H1 (cell line): ENCODE measurements at regions not wholly inside any gene's neighbourhood (a gene's known extent, or its start where the extent isn't known, plus 50 kb on each side); places are given as distances from the start of the nearest gene placed in this dataset.

Experiments used
- CTCF ChIA-PET: fragments of 300-600 bp; sonication (Branson Sonifier 250); formaldehyde crosslinking; loops from one replicate; lab custom pipeline; 2021; ENCODE audit not compliant: partially characterized antibody; lab: Charles Lee
- POLR2A ChIA-PET: fragments of 300-600 bp; sonication (Branson Sonifier 250); formaldehyde crosslinking; loops from one replicate; lab custom pipeline; 2021; ENCODE audit warnings: inconsistent platforms; ENCODE audit not compliant: partially characterized antibody; lab: Charles Lee
- DNase-seq, 2 experiments: peaks; one replicate each; pipeline versions ENCODE4 v3.0.0 to v3.0.0-alpha.2; 2010 to 2022; ENCODE audit warnings: low spot score in 2 of 2, low read depth in 1 of 2, mixed read lengths in 1 of 2
- FAIRE-seq: peaks from 2 replicates; lab custom pipeline; 2011; peaks lifted over from hg19 to GRCh38; lab: Jason Lieb, UNC
- H2AFZ ChIP-seq: 2 replicates; pipeline ENCODE4 v1.8.1; 2012; ENCODE audit warnings: low read length, inconsistent platforms
- H2AK5ac ChIP-seq: 2 replicates; pipeline ENCODE4 v1.6.1; 2013; ENCODE audit warnings: low read depth, low read length
- H2BK120ac ChIP-seq: replicated peaks from 2 replicates; pipeline ENCODE3; 2013; ENCODE audit warnings: low read depth, low read length, inconsistent platforms
- H2BK12ac ChIP-seq: 2 replicates; pipeline ENCODE4 v1.6.1; 2013; ENCODE audit warnings: low read depth, low read length
- H2BK15ac ChIP-seq: 2 replicates; pipeline ENCODE4 v1.6.1; 2013; ENCODE audit warnings: low read length
- H2BK20ac ChIP-seq: 2 replicates; pipeline ENCODE4 v1.6.1; 2013; ENCODE audit warnings: low read length
- H2BK5ac ChIP-seq: 2 replicates; pipeline ENCODE4 v1.6.1; 2013; ENCODE audit warnings: low read depth, low read length
- H3K14ac ChIP-seq: 2 replicates; pipeline ENCODE4 v1.6.1; 2013; ENCODE audit warnings: inconsistent platforms; ENCODE audit not compliant: insufficient read length
- H3K18ac ChIP-seq: 2 replicates; pipeline ENCODE4 v1.6.1; 2013; ENCODE audit warnings: low read length; ENCODE audit errors: extremely low read depth
- H3K23ac ChIP-seq: 2 replicates; pipeline ENCODE4 v1.6.1; 2013; ENCODE audit warnings: inconsistent platforms; ENCODE audit not compliant: insufficient read length
- H3K23me2 ChIP-seq: 2 replicates; pipeline ENCODE4 v1.6.1; 2013; ENCODE audit warnings: low read depth, low read length
- H3K27ac ChIP-seq: 2 replicates; pipeline ENCODE4 v1.6.1; 2011; ENCODE audit warnings: low read depth, low read length, inconsistent platforms
- H3K27me3 ChIP-seq, 4 experiments: replicated peaks in 1 of 4; 1 replicate in 1 of 4; 2 replicates in 3 of 4; pipeline versions ENCODE4 v1.6.1 to v1.8.1; 2011 to 2013; ENCODE audit warnings: low read length in 3 of 4, mild to moderate bottlenecking in 3 of 4, inconsistent platforms in 2 of 4, mixed read lengths in 2 of 4, moderate library complexity in 1 of 4; ENCODE audit not compliant: control insufficient read depth in 3 of 4, insufficient read depth in 3 of 4; ENCODE audit errors: extremely low read depth in 1 of 4
- H3K36me3 ChIP-seq, 4 experiments: 2 replicates each; pipeline versions ENCODE4 v1.6.1 to v1.8.1; 2011 to 2013; ENCODE audit warnings: mild to moderate bottlenecking in 4 of 4, low read length in 3 of 4, moderate library complexity in 2 of 4, control low read depth in 1 of 4, inconsistent platforms in 1 of 4; ENCODE audit not compliant: insufficient read depth in 4 of 4, control insufficient read depth in 2 of 4
- H3K4ac ChIP-seq: replicated peaks from 2 replicates; pipeline ENCODE3; 2013; ENCODE audit warnings: low read length, low read depth, mixed read lengths, inconsistent platforms; ENCODE audit not compliant: insufficient read length
- H3K4me1 ChIP-seq, 4 experiments: replicated peaks in 1 of 4; 1 replicate in 1 of 4; 2 replicates in 3 of 4; pipeline versions ENCODE4 v1.6.1 to v1.8.1; 2011 to 2013; ENCODE audit warnings: low read length in 3 of 4, inconsistent platforms in 2 of 4, mixed read lengths in 1 of 4; ENCODE audit not compliant: insufficient read depth in 4 of 4, control insufficient read depth in 3 of 4
- H3K4me2 ChIP-seq, 2 experiments: 2 replicates each; pipeline versions ENCODE4 v1.6.1 to v1.8.1; 2011 to 2013; ENCODE audit warnings: low read depth in 2 of 2, low read length in 2 of 2, control low read depth in 1 of 2, inconsistent platforms in 1 of 2, mild to moderate bottlenecking in 1 of 2; ENCODE audit not compliant: insufficient read depth in 1 of 2
- H3K4me3 ChIP-seq, 4 experiments: fragments of 200-600, 300-600 bp in 1 of 4; sonication (generic), shearing (Covaris generic), sonication (Bioruptor Twin) in 1 of 4; 2 replicates each; pipeline versions ENCODE4 v1.5.1 to v1.8.1; 2011 to 2016; ENCODE audit warnings: low read length in 4 of 4, low read depth in 3 of 4, control low read depth in 2 of 4, inconsistent platforms in 2 of 4, mild to moderate bottlenecking in 2 of 4, mixed read lengths in 1 of 4, moderate library complexity in 1 of 4; ENCODE audit not compliant: insufficient read depth in 2 of 4; ENCODE audit errors: extremely low read depth in 1 of 4
- H3K56ac ChIP-seq: replicated peaks from 2 replicates; pipeline ENCODE3; 2013; ENCODE audit warnings: low read depth, mild to moderate bottlenecking, mixed read lengths, low read length, inconsistent platforms; ENCODE audit not compliant: insufficient read length
- H3K79me1 ChIP-seq: 2 replicates; pipeline ENCODE4 v1.6.1; 2013; ENCODE audit warnings: low read depth, low read length, control low read depth
- H3K79me2 ChIP-seq, 2 experiments: 2 replicates each; pipeline versions ENCODE4 v1.6.1 to v1.8.1; 2012 to 2013; ENCODE audit warnings: low read length in 2 of 2, mild to moderate bottlenecking in 2 of 2, inconsistent platforms in 1 of 2; ENCODE audit not compliant: insufficient read depth in 2 of 2, control insufficient read depth in 1 of 2
- H3K9ac ChIP-seq, 4 experiments: replicated peaks in 1 of 4; 1 replicate in 1 of 4; 2 replicates in 3 of 4; pipeline versions ENCODE4 v1.6.1 to v1.8.1; 2011 to 2013; ENCODE audit warnings: low read depth in 3 of 4, low read length in 3 of 4, control low read depth in 2 of 4, mild to moderate bottlenecking in 2 of 4, moderate library complexity in 2 of 4, inconsistent platforms in 1 of 4; ENCODE audit errors: extremely low read depth in 1 of 4
- H3K9me3 ChIP-seq, 2 experiments: 2 replicates each; pipeline versions ENCODE4 v1.6.1 to v1.8.1; 2012 to 2013; ENCODE audit warnings: mild to moderate bottlenecking in 2 of 2, moderate library complexity in 2 of 2, control low read depth in 1 of 2, inconsistent platforms in 1 of 2, low read depth in 1 of 2, low read length in 1 of 2, mixed read lengths in 1 of 2; ENCODE audit not compliant: insufficient read depth in 2 of 2
- H4K20me1 ChIP-seq, 2 experiments: replicated peaks in 1 of 2; 2 replicates each; pipeline versions ENCODE3 to v1.8.1; 2011 to 2013; ENCODE audit warnings: inconsistent platforms in 2 of 2, low read length in 2 of 2, mild to moderate bottlenecking in 1 of 2; ENCODE audit not compliant: insufficient read depth in 2 of 2, control insufficient read depth in 1 of 2
- H4K5ac ChIP-seq: 2 replicates; pipeline ENCODE4 v1.6.1; 2013; ENCODE audit warnings: low read length, low read depth, mixed read lengths, inconsistent platforms; ENCODE audit not compliant: insufficient read length
- H4K8ac ChIP-seq: 2 replicates; pipeline ENCODE4 v1.8.0; 2013; ENCODE audit warnings: mild to moderate bottlenecking, moderate library complexity, low read length, inconsistent platforms; ENCODE audit not compliant: insufficient read depth; ENCODE audit errors: extremely low read depth
- H4K91ac ChIP-seq: replicated peaks from 2 replicates; pipeline ENCODE3; 2013; ENCODE audit warnings: low read length, mixed read lengths, inconsistent platforms; ENCODE audit not compliant: insufficient read length
- EZH2 ChIP-seq: fragments of 200-600 bp; sonication (generic); IDR thresholded peaks from 2 replicates; pipeline ENCODE4 v1.7.1; 2012; ENCODE audit warnings: low read depth, mild to moderate bottlenecking, moderate library complexity, low read length, inconsistent platforms; ENCODE audit not compliant: severe bottlenecking
- FOSL1 ChIP-seq: IDR thresholded peaks from 2 replicates; pipeline ENCODE4 v1.6.1; 2011; ENCODE audit warnings: mild to moderate bottlenecking, low read depth, low read length, moderate library complexity; ENCODE audit not compliant: insufficient read depth
- GTF2F1 ChIP-seq: IDR thresholded peaks from 2 replicates; pipeline ENCODE4 v1.6.1; 2012; ENCODE audit warnings: low read depth, low read length, improper control_type of control experiment, borderline replicate concordance
- HDAC2 ChIP-seq, 2 experiments: fragments of 300-600 bp in 1 of 2; sonication (generic) in 1 of 2; IDR thresholded peaks; 2 replicates each; pipeline ENCODE4 v1.6.1; 2011 to 2012; ENCODE audit warnings: low read depth in 2 of 2, low read length in 2 of 2, mild to moderate bottlenecking in 2 of 2, moderate library complexity in 2 of 2, borderline replicate concordance in 1 of 2, inconsistent platforms in 1 of 2
- JUN ChIP-seq: IDR thresholded peaks from 2 replicates; pipeline ENCODE4 v1.6.1; 2011; ENCODE audit warnings: low read depth, mild to moderate bottlenecking, improper control_type of control experiment, low read length
- KDM4A ChIP-seq: IDR thresholded peaks from one replicate; pipeline ENCODE4 v1.7.1; 2012; ENCODE audit warnings: low read depth, mild to moderate bottlenecking, moderate library complexity, low read length, inconsistent platforms; ENCODE audit not compliant: severe bottlenecking
- KDM5A ChIP-seq: fragments of 200-600 bp; IDR thresholded peaks from 2 replicates; pipeline ENCODE4 v1.7.1; 2012; ENCODE audit warnings: mild to moderate bottlenecking, low read length, inconsistent platforms, mixed read lengths
- NANOG ChIP-seq: IDR thresholded peaks from 2 replicates; pipeline ENCODE4 v1.6.1; 2011; ENCODE audit warnings: low read length, low read depth, mild to moderate bottlenecking, inconsistent platforms; ENCODE audit not compliant: insufficient read depth, poor library complexity, severe bottlenecking
- POLR2A ChIP-seq, 2 experiments: IDR thresholded peaks; 1 replicate in 1 of 2; 2 replicates in 1 of 2; pipeline ENCODE4 v1.6.1; 2011; ENCODE audit warnings: low read depth in 2 of 2, low read length in 2 of 2, mild to moderate bottlenecking in 2 of 2; ENCODE audit errors: control extremely low read depth in 1 of 2
- RXRA ChIP-seq: IDR thresholded peaks from 2 replicates; pipeline ENCODE4 v1.6.1; 2011; ENCODE audit warnings: low read depth, mild to moderate bottlenecking, low read length, moderate library complexity; ENCODE audit not compliant: insufficient read depth
- SRF ChIP-seq: IDR thresholded peaks from 2 replicates; pipeline ENCODE4 v1.6.1; 2011; ENCODE audit warnings: mild to moderate bottlenecking, low read depth, low read length, moderate library complexity
- TAF7 ChIP-seq: optimal IDR thresholded peaks from 2 replicates; pipeline ENCODE3; 2011; ENCODE audit warnings: low read depth, mild to moderate bottlenecking, inconsistent platforms, low read length, moderate library complexity, borderline replicate concordance
- TBP ChIP-seq: IDR thresholded peaks from 2 replicates; pipeline ENCODE4 v1.6.1; 2011; ENCODE audit warnings: low read depth, low read length, improper control_type of control experiment
- WGBS, 2 experiments: shearing (Covaris generic) in 1 of 2; methylation state at CpG; one replicate each; pipeline versions ENCODE4 v1.1.6 to v1.1.7; 2013 to 2015; ENCODE audit warnings: low lambda C conversion rate in 2 of 2, mixed read lengths in 2 of 2, inconsistent platforms in 1 of 2, low coverage in 1 of 2, missing lambda C conversion rate in 1 of 2; ENCODE audit not compliant: insufficient replicate concordance in 2 of 2, insufficient coverage in 1 of 2, insufficient read length in 1 of 2; ENCODE audit errors: extremely low coverage in 1 of 2, missing lambda C conversion rate in 1 of 2; 5-methylcytosine and 5-hydroxymethylcytosine counted together
- TF ChIP-seq, protein P1 (sequence below): IDR thresholded peaks from 2 replicates; pipeline ENCODE4 v1.6.1; 2011; ENCODE audit warnings: low read length, improper control_type of control experiment

DNA sequence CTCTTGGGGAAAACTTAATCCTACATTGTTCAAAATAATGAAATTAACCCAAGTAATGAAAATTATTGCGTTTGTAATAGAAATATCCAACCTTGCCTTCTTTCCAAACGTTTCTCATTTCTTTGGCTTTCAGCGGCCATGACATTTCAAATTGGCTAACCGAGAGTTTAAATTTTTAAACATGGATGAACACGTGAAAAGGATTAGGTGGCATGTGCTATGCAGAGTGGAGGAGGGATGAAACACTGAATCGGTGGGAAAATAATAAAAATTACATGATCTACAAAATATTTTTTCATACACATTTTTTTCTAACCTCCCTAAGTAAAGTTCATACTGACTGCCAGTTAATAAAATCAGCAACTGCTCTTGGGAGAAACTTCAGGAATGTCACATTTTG is 728.4 kb upstream of the PKDCC start:
- 96% methylated on average over 6 of the region's 6 CpGs; no CpG with 5 or more reads in 1 of the 2 experiments for WGBS, 2 experiments
- TF ChIP-seq HDAC2 (IDR thresholded peaks at IDR 0.05; ENCODE audit: borderline replicate concordance in 1 of 2, low read depth in 2 of 2, low read length in 2 of 2) (no peak), FOSL1 (no peak), NANOG (no peak), EZH2 (no peak), TAF7 (no peak), JUN (no peak), RXRA (no peak), TBP (no peak), SRF (no peak), KDM4A (no peak), KDM5A (no peak), POLR2A (IDR thresholded peaks at IDR 0.05; ENCODE audit: control extremely low read depth in 1 of 2, low read depth in 2 of 2, low read length in 2 of 2) (no peak), GTF2F1 (no peak)
- TF ChIP-seq, protein P1, sequence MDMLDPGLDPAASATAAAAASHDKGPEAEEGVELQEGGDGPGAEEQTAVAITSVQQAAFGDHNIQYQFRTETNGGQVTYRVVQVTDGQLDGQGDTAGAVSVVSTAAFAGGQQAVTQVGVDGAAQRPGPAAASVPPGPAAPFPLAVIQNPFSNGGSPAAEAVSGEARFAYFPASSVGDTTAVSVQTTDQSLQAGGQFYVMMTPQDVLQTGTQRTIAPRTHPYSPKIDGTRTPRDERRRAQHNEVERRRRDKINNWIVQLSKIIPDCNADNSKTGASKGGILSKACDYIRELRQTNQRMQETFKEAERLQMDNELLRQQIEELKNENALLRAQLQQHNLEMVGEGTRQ: no peak

More for the DNA sequence above, 728.4 kb upstream of the PKDCC start:
- H4K5ac ChIP-seq: no peak overlapping the region
- FAIRE-seq (no peak), DNase-seq (no peak)
- POLR2A ChIA-PET: no interaction called here
- H4K20me1 ChIP-seq: no peaks in the 10 kb centered on the region
- no peak overlapping the region for H2AFZ ChIP-seq
- H2AK5ac ChIP-seq: no peak overlapping the region
- H3K9ac ChIP-seq: no peak overlapping the region
- H3K4ac ChIP-seq: no peak overlapping the region
- no peak overlapping the region for H2BK15ac ChIP-seq
- no peak overlapping the region for H3K4me2 ChIP-seq
- H3K18ac ChIP-seq: no peak overlapping the region
- H3K56ac ChIP-seq: no peak overlapping the region
- no peaks in the 10 kb centered on the region for H3K23me2 ChIP-seq
- peaks cover 0 to 4% of the 10 kb centered on the region in 2 experiments; a peak in 2 of 4 replicates for H3K9me3 ChIP-seq
- no peak overlapping the region for H3K14ac ChIP-seq
- CTCF ChIA-PET: no interaction called here
- no peak overlapping the region for H3K23ac ChIP-seq
- H2BK120ac ChIP-seq: no peak overlapping the region
- no peak overlapping the region for H3K4me3 ChIP-seq
- H2BK5ac ChIP-seq: no peak overlapping the region
- H4K8ac ChIP-seq: no peak overlapping the region
- no peak overlapping the region for H2BK12ac ChIP-seq
- H3K79me2 ChIP-seq: no peaks in the 10 kb centered on the region
- no peaks in the 10 kb centered on the region for H3K36me3 ChIP-seq
- no peak overlapping the region for H3K27ac ChIP-seq
- no peaks in the 10 kb centered on the region for H3K79me1 ChIP-seq
- no peak overlapping the region for H2BK20ac ChIP-seq
- H3K4me1 ChIP-seq: no peaks in the 10 kb centered on the region
- H4K91ac ChIP-seq: no peak overlapping the region
- H3K27me3 ChIP-seq: no peaks in the 10 kb centered on the region
